Ovary (tissue), 7 donors: ENCODE measurements at regions not wholly inside any gene's neighbourhood (a gene's known extent, or its start where the extent isn't known, plus 50 kb on each side); places are given as distances from the start of the nearest gene placed in this dataset.

ENCODE experiments used
- DNase-seq, 5 donors: peaks; one replicate each; pipeline ENCODE4 v3.0.0-alpha.2; 2019 to 2020
- H3K27ac ChIP-seq, 2 donors: fragments of 200-600 bp; one replicate each; pipeline versions ENCODE4 v1.5.1 to v1.8.0; 2019 to 2022
- H3K27me3 ChIP-seq: fragments of 200-600 bp; one replicate; pipeline ENCODE4 v1.8.0; 2022
- H3K36me3 ChIP-seq: fragments of 200-600 bp; sonication (generic); one replicate; pipeline ENCODE4 v1.5.1; 2019
- H3K4me1 ChIP-seq: one replicate; pipeline ENCODE4 v1.8.1; 2013; ENCODE audit warnings: mild to moderate bottlenecking, moderate library complexity; ENCODE audit not compliant: insufficient read depth
- H3K4me3 ChIP-seq: fragments of 200-600 bp; sonication (generic); one replicate; pipeline ENCODE4 v1.5.1; 2017
- H3K9me3 ChIP-seq, 2 donors: fragments of 200-600 bp in 1 of 2; sonication (generic) in 1 of 2; one replicate each; pipeline versions ENCODE4 v1.5.1 to v1.8.1; 2013 to 2019; ENCODE audit warnings: mild to moderate bottlenecking in 1 of 2, moderate library complexity in 1 of 2
- EP300 ChIP-seq: sonication (generic); formaldehyde crosslinking; IDR thresholded peaks from one replicate; pipeline ENCODE4 v1.6.1; 2017; ENCODE audit warnings: antibody characterized with exemption
- POLR2A ChIP-seq: fragments of 450-650 bp; IDR thresholded peaks from one replicate; pipeline ENCODE4 v1.6.1; 2017; ENCODE audit warnings: antibody characterized with exemption, mild to moderate bottlenecking, moderate library complexity
- WGBS, 3 donors: extraction: QIAGEN DNeasy Blood & Tissue Kit in 1 of 3; methylation state at CpG; one replicate each; pipeline versions ENCODE4 v1.1.5 to v1.1.7; 2013 to 2017; 5-methylcytosine and 5-hydroxymethylcytosine counted together
- intact Hi-C, 4 donors: fragments of 100-400 bp; cut with DNase I; formaldehyde crosslinking; loops; one replicate each; pipeline versions ENCODE4 v1.11.0 to v1.15.1; 2022 to 2023
- TF ChIP-seq, protein P1 (sequence below), 3 donors: fragments of 450-650 bp in 2 of 3; fragments of 200-600 bp in 1 of 3; IDR thresholded peaks; one replicate each; pipeline versions ENCODE4 v1.5.1 to v1.8.0; 2016 to 2022; ENCODE audit warnings: antibody characterized with exemption in 3 of 3, mild to moderate bottlenecking in 1 of 3
- donor health status: DM: no; HTN: no; CAD: no; lungs with moderate emphysema.
- donor health status: DM: no; HTN: no; CAD: no.
- donor health status: Bipolar disorder and iron deficiency.
- donor health status: DM: no; HTN: no; CAD: no.
- donor health status: DM: yes; HTN: yes; CAD: no.

DNA sequence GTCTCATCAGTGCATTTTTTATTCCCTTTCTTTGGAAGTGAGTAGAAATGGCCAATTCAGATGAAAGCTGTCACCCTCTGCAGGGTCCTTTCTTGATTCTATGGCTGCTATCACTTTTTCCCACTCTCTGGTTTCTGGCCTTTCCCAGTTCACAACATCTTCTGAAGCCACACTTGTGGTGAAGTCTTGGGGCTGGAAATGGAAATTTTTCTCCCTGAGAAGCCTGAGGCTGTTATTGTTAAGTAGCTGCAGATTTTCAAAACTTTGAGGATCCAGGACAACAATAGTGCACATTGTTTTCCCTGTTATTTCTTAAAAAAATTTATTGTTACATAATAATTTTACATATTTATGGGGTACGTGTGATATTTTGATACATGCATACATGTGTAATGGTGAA, 250.3 kb upstream of the RASGRP1 start:
- no peak overlapping the region for H3K4me3 ChIP-seq
- TF ChIP-seq EP300 (no peak), POLR2A (no peak)
- TF ChIP-seq, protein P1, sequence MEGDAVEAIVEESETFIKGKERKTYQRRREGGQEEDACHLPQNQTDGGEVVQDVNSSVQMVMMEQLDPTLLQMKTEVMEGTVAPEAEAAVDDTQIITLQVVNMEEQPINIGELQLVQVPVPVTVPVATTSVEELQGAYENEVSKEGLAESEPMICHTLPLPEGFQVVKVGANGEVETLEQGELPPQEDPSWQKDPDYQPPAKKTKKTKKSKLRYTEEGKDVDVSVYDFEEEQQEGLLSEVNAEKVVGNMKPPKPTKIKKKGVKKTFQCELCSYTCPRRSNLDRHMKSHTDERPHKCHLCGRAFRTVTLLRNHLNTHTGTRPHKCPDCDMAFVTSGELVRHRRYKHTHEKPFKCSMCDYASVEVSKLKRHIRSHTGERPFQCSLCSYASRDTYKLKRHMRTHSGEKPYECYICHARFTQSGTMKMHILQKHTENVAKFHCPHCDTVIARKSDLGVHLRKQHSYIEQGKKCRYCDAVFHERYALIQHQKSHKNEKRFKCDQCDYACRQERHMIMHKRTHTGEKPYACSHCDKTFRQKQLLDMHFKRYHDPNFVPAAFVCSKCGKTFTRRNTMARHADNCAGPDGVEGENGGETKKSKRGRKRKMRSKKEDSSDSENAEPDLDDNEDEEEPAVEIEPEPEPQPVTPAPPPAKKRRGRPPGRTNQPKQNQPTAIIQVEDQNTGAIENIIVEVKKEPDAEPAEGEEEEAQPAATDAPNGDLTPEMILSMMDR (IDR thresholded peaks at IDR 0.05) = no peak
- H3K27ac ChIP-seq = no peak overlapping the region
- no peaks in the 10 kb centered on the region for H3K27me3 ChIP-seq
- H3K4me1 ChIP-seq = peaks cover 2% of the 10 kb centered on the region
- intact Hi-C loops = loop anchor here (5.0 to 10.0 kb wide), 4 partner anchors 177 to 770 kb away; partner anchors contain the start of gene THBS1 (in 3 of the 4)
- DNase-seq = no peak
- H3K36me3 ChIP-seq = no peaks in the 10 kb centered on the region
- 49 to 78% (median 63%) methylated on average over 1 of the region's 1 CpG for WGBS, 3 donors
- H3K9me3 ChIP-seq = no peaks in the 10 kb centered on the region

DNA sequence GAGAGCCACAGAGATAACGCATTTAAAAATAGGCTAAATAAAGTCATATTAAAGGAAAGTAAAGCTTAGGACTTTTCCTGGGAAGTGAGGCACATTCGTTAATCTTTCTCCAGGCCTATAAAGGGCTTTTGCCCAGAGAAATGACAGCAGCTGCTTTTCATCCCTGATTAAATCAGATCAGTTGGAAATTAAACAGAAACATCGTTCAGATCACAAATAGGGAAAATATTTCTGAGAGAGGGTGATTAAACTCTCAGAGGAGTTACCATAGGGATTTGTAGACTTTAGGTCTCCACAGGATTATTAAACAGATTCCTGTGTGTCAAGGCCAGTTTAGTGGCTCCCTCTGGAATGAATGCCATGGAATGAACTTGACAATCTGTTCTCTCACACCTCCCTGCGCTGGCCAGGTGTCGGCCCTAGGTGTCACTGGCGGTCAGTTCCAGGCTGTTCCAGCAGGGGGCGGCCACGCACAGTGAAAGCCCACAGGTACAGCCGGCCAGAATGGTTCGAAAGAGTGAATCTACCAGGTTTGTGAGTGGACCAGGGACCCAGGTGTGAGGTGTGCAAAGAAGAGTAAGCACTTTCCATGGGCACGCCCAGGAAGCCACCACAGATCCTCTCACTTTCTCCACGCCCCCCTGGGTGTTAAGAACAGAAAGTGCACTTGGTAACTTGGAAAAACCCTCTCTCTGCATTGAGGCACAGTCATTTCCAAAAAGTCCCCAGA, 253.0 kb upstream of the RASGRP1 start:
- Histone ChIP-seq H3K9me3 (no peaks in the 10 kb centered on the region), H3K4me3 (no peak overlapping the region), H3K27ac (no peak overlapping the region), H3K27me3 (no peaks in the 10 kb centered on the region), H3K36me3 (no peaks in the 10 kb centered on the region), H3K4me1 (peaks cover 2% of the 10 kb centered on the region)
- peak; percentile 79 to 91 (median 89) for DNase-seq
- TF ChIP-seq EP300 = no peak
- TF ChIP-seq, protein P1 (IDR thresholded peaks at IDR 0.05) = peak; percentile 97 to 99 (median 98)
- 13 to 18% (median 13%) methylated on average over 12 of the region's 12 CpGs for WGBS, 3 donors
- intact Hi-C loops = loop anchor here (2.0 to 10.0 kb wide), 5 partner anchors 175 to 767 kb away; partner anchors contain the start of gene THBS1 (in 4 of the 4)

DNA sequence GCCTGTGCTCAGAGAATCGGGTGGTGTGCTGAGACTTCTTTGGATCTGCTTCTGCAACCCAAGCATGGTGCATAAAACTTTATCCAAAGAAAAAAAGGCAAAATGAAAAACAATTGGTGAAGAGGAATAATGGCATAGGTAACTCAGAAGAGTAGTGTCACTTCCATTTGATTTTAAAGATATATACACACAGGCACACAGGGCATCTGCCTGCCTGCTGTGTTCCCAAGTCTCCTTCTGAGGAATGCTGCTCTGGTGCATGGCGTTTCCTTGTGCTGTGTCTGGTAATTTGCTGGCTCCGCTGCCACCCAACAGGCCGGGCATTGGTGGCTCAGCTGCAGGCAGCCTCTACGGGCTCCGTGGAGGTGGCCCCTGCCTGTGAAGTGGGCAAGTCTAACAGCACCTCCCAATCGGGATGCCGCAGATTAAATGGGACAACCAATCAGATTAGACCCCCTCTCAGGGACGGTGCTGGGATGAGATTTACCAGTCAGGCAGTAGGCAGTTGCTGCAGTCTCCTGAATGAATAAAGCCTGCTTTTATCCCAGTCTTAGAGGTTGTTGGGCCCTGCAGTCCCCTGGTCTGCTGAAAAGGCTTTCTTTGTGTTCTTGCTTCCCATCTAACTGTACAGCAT, 253.7 kb upstream of the RASGRP1 start:
- no peak for DNase-seq
- Histone ChIP-seq H3K36me3 (no peaks in the 10 kb centered on the region), H3K9me3 (no peaks in the 10 kb centered on the region), H3K27me3 (no peaks in the 10 kb centered on the region), H3K27ac (no peak overlapping the region), H3K4me1 (peaks cover 2% of the 10 kb centered on the region), H3K4me3 (no peak overlapping the region)
- 87 to 88% (median 87%) methylated on average over 9 of the region's 9 CpGs for WGBS, 3 donors
- TF ChIP-seq POLR2A (no peak), EP300 (no peak)
- TF ChIP-seq, protein P1 (IDR thresholded peaks at IDR 0.05) = no peak
- intact Hi-C loops = loop anchor here (5.0 to 10.0 kb wide), 4 partner anchors 174 to 767 kb away; partner anchors contain the start of gene THBS1 (in 3 of the 4)

DNA sequence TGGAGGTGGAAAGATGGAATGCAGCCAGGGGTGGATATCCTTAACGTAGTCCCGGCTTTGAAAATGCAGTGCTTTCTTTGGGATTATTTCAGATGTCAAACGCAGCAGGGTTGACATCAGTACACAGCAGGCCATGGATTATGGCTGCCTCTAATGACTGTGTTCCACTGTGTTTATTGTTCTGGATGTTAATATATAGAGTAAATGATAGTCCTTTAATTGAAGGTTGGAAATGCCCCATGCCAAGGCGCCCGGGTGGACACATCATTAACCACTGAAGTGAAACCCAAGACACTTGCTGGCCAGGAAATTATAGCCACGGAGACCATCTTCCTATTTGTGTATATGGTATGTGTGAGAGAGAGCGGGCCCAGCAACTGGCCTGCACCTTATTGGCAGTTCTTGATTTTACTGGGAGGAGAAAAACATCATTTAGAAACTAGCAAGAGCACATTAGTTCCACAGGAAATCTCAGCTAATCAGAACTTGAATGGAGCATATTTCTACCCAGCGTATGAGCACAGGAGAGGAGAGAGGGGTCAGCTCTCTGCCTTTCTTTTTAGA, 254.9 kb upstream of the RASGRP1 start:
- Histone ChIP-seq H3K4me1 (peaks cover 2% of the 10 kb centered on the region), H3K4me3 (no peak overlapping the region), H3K27ac (no peak overlapping the region), H3K36me3 (no peaks in the 10 kb centered on the region), H3K9me3 (no peaks in the 10 kb centered on the region), H3K27me3 (no peaks in the 10 kb centered on the region)
- intact Hi-C loops = loop anchor here (5.0 to 10.0 kb wide), 4 partner anchors 173 to 765 kb away; partner anchors contain the start of gene THBS1 (in 3 of the 4)
- TF ChIP-seq POLR2A (no peak), EP300 (no peak)
- TF ChIP-seq, protein P1 (IDR thresholded peaks at IDR 0.05) = no peak
- DNase-seq = no peak
- whole genome bisulfite sequencing, 3 donors = 82 to 90% (median 84%) methylated on average over 8 of the region's 8 CpGs
